Thymus (tissue), 11 donors: ENCODE measurements at regions not wholly inside any gene's neighbourhood (a gene's known extent, or its start where the extent isn't known, plus 50 kb on each side); places are given as distances from the start of the nearest gene placed in this dataset.

Experiments used
- DNase-seq, 9 donors: peaks; one replicate each; pipeline ENCODE4 v3.0.0-alpha.2; 2013; ENCODE audit warnings: low spot score in 9 of 9, low read depth in 6 of 9, missing footprints in 1 of 9
- H3K27ac ChIP-seq, 2 donors: one replicate each; pipeline ENCODE4 v1.5.1; 2013; ENCODE audit warnings: control low read depth in 1 of 2, low read depth in 1 of 2, low read length in 1 of 2, mild to moderate bottlenecking in 1 of 2, moderate library complexity in 1 of 2
- H3K27me3 ChIP-seq, 2 donors: one replicate each; pipeline ENCODE4 v1.5.1; 2013; ENCODE audit warnings: low read length in 1 of 2; ENCODE audit not compliant: control insufficient read depth in 2 of 2, insufficient read depth in 1 of 2
- H3K36me3 ChIP-seq, 2 donors: one replicate each; pipeline ENCODE4 v1.5.1; 2013; ENCODE audit warnings: low read length in 1 of 2, mild to moderate bottlenecking in 1 of 2, moderate library complexity in 1 of 2; ENCODE audit not compliant: control insufficient read depth in 2 of 2, insufficient read depth in 2 of 2
- H3K4me1 ChIP-seq, 2 donors: one replicate each; pipeline ENCODE4 v1.5.1; 2013; ENCODE audit warnings: low read length in 2 of 2; ENCODE audit not compliant: control insufficient read depth in 2 of 2, insufficient read depth in 2 of 2
- H3K4me3 ChIP-seq, 2 donors: one replicate each; pipeline ENCODE4 v1.5.1; 2013; ENCODE audit warnings: low read length in 2 of 2, control low read depth in 1 of 2, mild to moderate bottlenecking in 1 of 2
- H3K9me3 ChIP-seq, 2 donors: one replicate each; pipeline ENCODE4 v1.5.1; 2013; ENCODE audit warnings: low read length in 1 of 2, mild to moderate bottlenecking in 1 of 2; ENCODE audit not compliant: control insufficient read depth in 2 of 2, insufficient read depth in 1 of 2
- WGBS: extraction: QIAGEN DNeasy Blood & Tissue Kit; methylation state at CpG from one replicate; pipeline ENCODE4 v1.1.7; 2013; 5-methylcytosine and 5-hydroxymethylcytosine counted together
- donor health status: healthy.

DNA sequence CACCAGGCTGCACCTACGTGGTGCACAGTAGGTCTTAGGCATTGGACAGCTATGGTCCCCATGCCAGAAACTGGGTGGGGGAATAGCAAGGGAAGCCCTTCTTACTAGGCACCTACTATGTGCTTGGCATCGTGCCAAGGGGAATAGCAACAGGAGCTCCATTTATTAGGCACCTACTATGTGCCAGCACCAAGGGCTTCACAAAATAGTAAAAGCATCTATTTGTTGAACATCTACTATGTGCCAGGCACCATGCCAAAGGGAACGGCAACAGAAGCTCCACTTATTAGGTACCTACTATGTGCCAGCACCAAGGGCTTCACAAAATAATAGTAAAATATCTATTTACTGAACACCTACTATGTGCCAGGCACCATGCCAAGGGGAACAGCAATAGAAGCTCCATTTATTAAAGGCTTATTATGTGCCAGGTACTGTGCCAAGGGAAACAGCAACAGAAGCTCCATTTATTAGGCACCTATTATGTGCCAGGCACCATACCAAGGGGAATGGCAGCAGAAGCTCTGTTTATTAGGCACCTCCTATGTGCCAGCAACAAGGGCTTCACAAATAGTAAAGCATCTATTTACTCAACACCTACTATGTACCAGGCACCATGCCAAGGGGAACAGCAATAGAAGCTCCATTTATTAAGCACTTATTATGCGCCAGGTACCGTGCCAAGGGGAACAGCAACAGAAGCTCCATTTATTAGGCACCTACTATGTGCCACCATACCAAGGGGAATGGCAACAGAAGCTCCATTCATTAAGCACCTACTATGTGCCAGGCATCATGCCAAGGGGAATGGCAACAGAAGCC lies 108.5 kb downstream of the PTPRS start:
- DNase-seq: no peak
- Histone ChIP-seq H3K27me3 (peaks cover 9 to 27% of the 10 kb centered on the region in 2 donors), H3K4me3 (no peak overlapping the region), H3K36me3 (no peaks in the 10 kb centered on the region), H3K27ac (no peak overlapping the region), H3K9me3 (peaks cover 0 to 3% of the 10 kb centered on the region in 2 donors), H3K4me1 (no peaks in the 10 kb centered on the region)
- 96% methylated on average over 5 of the region's 5 CpGs for WGBS

DNA sequence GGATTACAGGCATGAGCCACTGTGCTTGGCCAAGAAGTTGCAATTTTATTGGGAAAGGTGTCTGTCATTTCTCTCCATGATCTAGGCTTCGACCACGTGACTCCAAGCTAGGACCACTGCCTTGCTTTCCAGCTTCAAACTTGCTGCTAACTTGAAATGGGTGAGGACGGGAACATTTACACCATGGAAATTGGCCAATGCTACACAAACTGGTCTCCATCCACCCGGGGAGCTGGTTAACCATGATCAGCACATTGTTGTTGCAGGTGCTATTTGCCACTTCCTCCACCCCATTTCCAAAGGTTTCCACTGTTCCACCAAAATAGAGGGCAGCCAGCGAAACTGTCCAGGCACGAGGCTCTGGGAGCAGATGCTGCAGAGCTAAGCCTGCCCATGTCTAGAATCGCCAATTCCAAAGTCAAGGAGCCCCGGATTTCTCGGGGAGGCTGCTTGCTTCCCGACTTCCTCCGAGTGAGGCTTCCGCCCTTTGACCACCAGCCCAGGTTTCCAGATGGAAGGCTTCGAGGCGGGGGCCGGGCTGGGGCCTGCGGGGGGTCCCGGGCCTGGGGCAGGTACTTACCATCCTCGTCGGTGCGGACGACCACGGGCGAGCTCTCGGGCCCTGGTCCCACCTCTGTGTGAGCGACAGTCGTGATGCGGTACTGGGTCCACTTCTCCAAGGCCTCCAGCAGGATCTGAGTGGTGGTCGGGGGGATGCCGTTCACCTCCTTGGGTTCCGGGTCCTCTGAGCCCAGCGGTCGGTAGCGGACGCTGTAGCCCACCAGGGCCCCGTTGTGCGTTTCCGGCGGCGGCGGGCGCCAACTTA lies 109.7 kb downstream of the PTPRS start:
- Histone ChIP-seq H3K36me3 (no peaks in the 10 kb centered on the region), H3K27ac (no peak overlapping the region), H3K9me3 (peaks cover 0 to 3% of the 10 kb centered on the region in 2 donors), H3K4me3 (no peak overlapping the region), H3K27me3 (peaks cover 9 to 27% of the 10 kb centered on the region in 2 donors), H3K4me1 (no peaks in the 10 kb centered on the region)
- WGBS: 98% methylated on average over 41 of the region's 41 CpGs
- DNase-seq: no peak

DNA sequence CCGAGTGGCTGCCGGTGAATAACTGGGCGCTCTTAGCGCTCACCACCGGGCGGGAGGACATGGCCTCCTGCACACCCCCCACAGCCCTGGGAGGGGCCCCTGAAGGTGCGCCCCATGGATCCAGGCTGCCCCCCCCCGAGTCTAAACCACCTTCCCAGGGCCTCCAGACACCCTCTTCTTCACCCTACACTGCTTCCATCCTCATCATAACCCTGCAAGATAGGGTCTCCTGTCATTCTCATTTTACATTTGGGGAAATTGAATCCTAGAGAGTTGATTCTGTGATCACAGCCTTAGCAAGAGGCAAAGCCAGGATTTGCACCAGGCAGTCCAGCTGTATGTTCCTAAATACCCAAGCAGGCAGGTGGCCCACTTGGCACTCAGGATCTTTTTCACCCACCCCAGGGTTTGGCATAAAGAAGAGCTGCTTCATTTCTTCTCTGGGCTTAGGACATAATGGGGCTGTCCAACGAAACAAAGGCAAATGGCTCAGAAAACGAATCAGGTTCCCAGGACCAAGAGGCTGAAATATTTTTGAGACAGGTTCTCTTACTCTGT lies 110.8 kb downstream of the PTPRS start:
- H3K4me1 ChIP-seq: no peaks in the 10 kb centered on the region
- H3K36me3 ChIP-seq: no peaks in the 10 kb centered on the region
- H3K27ac ChIP-seq: no peak overlapping the region
- DNase-seq: no peak
- no peaks in the 10 kb centered on the region for H3K9me3 ChIP-seq
- H3K4me3 ChIP-seq: no peak overlapping the region
- H3K27me3 ChIP-seq: peaks cover 9 to 27% of the 10 kb centered on the region in 2 donors
- 48% methylated on average over 10 of the region's 10 CpGs for WGBS

DNA sequence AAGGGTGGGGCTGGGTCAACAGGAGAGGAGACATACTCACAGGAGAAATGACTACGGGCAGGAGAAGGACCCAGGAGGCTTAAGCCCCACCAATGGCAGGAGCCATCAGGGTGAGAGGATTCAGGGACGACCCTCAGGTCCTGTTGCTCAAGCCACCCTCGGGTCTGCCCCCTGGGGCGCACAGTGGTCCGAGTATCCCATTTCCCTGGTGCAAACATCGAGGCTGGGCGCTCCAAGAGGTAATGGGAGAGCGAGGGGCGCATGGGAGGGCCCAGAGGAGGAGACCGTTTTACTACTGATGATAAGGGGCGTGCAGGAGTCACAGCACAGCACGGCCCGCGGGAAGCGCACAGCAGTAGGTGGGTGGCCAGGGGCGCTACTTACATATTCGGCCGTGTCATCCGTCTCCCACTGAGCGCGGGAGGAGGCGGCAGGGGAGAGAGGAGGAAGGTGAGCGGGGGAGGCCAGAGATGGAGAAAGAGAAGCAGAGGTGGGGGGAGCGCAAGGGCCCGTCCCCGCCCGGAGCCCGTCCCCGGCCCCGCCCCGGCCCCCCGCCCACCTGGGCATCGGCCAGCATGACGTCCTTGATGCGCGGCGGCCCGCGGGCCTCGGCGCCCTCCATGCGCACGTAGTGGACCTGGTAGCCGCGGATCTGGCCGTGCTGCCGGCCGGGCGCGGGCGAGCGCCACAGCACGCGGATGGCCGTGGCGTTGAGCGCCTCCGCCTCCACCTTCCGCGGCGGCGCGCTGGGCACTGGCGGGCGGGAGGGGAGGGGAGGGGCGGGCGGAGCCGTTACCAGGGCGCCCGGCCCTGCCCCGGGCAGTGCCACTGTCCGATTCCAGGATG lies 111.5 kb downstream of the PTPRS start:
- peak overlapping the region in 1 of 2 donors; percentile 10 for H3K4me3 ChIP-seq

DNA sequence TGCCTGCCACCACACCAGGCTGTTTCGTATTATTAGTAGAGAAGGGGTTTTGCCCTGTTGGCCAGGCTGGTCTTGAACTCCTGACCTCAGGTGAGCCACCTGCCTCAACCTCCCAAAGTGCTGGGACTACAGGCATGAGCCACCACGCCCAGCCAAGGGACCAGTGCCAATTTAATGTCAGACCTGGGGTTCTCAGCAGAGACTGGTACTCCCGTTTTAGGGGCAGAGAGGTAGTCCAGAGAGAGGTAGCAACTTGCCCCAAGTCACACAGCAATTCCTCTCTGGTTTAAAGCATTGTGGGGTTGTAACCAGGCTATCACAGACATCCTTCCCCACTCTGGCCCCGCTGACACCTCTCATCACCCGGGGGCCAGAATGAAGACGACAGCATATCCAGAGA lies 112.1 kb downstream of the PTPRS start:
- no peaks in the 10 kb centered on the region for H3K36me3 ChIP-seq

More for the DNA sequence above, 111.5 kb downstream of the PTPRS start:
- H3K36me3 ChIP-seq: no peaks in the 10 kb centered on the region
- H3K9me3 ChIP-seq: no peaks in the 10 kb centered on the region
- no peak overlapping the region for H3K27ac ChIP-seq
- no peak for DNase-seq
- peaks cover 9 to 27% of the 10 kb centered on the region in 2 donors for H3K27me3 ChIP-seq
- 30% methylated on average over 72 of the region's 72 CpGs for WGBS
- no peaks in the 10 kb centered on the region for H3K4me1 ChIP-seq

DNA sequence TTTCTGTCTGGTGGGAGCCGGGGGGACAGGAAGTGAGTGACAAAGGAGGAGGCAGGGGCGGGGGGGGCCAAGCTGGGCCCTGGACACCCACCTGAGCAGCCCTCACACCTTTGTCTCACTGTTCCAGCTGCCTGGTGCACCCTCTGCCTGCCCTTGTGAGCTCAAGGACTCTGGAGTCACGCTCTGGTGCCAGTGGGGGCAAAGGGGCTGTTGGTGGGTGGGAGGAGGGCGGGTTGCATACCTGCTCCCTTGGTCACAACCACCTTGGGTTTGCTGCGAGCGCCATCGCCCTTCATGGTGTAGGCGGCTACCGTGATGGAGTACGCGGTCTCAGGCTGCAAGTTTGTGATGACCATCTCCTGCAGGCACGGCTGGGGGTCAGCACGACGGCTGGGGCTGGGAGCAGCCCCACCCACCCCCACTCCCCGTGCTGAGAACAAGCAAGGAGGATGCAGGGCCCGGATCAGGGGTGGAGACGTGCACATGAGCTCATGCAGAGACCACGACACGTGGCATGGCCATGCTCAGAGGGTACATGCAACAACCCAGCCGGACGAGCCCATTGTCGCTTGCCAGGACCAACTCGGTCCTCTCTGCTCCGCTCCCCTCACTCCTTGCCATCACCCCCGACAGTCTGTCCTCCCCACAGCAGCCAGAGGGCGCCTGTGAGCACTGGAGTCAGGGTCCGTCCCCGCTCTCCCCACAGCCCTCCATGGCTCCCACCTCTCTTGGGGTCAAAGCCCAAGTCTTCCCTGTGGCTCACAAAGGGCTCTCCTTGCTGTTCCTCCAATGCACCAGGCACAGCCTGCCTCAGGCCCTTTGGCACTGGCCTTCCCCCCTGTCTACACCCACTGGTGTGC lies 114.9 kb downstream of the PTPRS start:
- 87% methylated on average over 28 of the region's 28 CpGs for whole genome bisulfite sequencing
- Histone ChIP-seq H3K4me1 (no peaks in the 10 kb centered on the region), H3K36me3 (no peaks in the 10 kb centered on the region), H3K4me3 (no peak overlapping the region), H3K9me3 (no peaks in the 10 kb centered on the region), H3K27ac (no peak overlapping the region), H3K27me3 (peaks cover 9 to 24% of the 10 kb centered on the region in 2 donors)
- no peak for DNase-seq

More for the DNA sequence above, 112.1 kb downstream of the PTPRS start:
- no peak overlapping the region for H3K27ac ChIP-seq
- DNase-seq: no peak
- H3K9me3 ChIP-seq: no peaks in the 10 kb centered on the region
- no peak overlapping the region for H3K4me3 ChIP-seq
- no peaks in the 10 kb centered on the region for H3K4me1 ChIP-seq
- 95% methylated on average over 6 of the region's 6 CpGs for WGBS
- H3K27me3 ChIP-seq: peaks cover 9 to 27% of the 10 kb centered on the region in 2 donors

DNA sequence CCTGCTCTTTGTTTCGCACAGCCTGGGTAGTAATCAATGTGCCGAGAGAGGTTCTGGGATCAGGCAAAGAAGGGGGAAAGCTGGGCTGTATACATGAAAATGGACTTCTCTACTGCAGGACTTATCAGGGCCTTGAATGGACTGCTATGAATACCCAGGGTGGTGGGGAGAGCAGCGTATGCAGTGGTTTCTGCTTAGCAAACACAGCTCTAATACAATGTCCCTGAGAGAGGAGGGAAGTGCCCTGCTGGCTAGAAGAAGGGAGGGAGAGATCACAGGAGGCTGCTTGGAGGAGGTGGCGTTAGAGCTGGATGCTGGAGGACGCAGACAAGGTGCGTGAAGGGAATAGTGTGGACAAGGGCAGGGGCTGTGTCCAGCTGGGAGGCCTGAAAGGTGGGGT lies 116.1 kb downstream of the PTPRS start:
- Histone ChIP-seq H3K4me1 (no peaks in the 10 kb centered on the region), H3K4me3 (no peak overlapping the region), H3K36me3 (no peaks in the 10 kb centered on the region), H3K27me3 (peaks cover 6 to 15% of the 10 kb centered on the region in 2 donors), H3K9me3 (no peaks in the 10 kb centered on the region), H3K27ac (no peak overlapping the region)
- 98% methylated on average over 6 of the region's 6 CpGs for WGBS
- DNase-seq: no peak

DNA sequence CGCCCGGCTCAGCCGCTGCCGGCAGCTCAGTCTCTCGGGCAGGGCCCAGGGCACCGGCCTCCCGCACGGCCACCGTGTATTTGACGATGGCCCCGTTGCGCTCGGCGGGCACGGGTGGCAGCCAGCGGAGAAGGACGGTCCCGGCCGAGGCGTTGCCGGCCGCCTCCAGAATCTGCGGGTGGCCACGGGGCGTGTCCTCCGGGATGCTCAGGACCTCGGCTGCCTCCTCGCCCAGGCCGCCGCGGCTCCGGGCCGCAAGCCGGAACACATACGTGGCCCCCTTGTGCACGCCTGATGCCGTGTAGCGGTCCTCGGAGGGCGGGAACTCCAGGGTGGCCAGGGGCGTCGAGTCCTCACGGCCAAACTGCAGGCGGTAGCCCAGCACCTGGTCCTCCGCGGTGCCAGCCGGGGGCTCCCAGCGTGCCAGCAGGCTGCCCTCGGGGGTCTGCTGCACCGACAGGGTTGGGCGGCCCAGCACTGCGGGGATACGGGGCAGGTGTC lies 117.7 kb downstream of the PTPRS start:
- Histone ChIP-seq H3K4me3 (no peak overlapping the region), H3K36me3 (peaks cover 0 to 4% of the 10 kb centered on the region in 2 donors), H3K27me3 (peaks cover 0 to 4% of the 10 kb centered on the region in 2 donors), H3K27ac (no peak overlapping the region), H3K4me1 (no peaks in the 10 kb centered on the region), H3K9me3 (no peaks in the 10 kb centered on the region)
- 98% methylated on average over 53 of the region's 53 CpGs for WGBS
- DNase-seq: no peak
